ENCODE measurements at regions not wholly inside any gene's neighbourhood (a gene's known extent, or its start where the extent isn't known, plus 50 kb on each side); places are given as distances from the start of the nearest gene placed in this dataset.

DNA sequence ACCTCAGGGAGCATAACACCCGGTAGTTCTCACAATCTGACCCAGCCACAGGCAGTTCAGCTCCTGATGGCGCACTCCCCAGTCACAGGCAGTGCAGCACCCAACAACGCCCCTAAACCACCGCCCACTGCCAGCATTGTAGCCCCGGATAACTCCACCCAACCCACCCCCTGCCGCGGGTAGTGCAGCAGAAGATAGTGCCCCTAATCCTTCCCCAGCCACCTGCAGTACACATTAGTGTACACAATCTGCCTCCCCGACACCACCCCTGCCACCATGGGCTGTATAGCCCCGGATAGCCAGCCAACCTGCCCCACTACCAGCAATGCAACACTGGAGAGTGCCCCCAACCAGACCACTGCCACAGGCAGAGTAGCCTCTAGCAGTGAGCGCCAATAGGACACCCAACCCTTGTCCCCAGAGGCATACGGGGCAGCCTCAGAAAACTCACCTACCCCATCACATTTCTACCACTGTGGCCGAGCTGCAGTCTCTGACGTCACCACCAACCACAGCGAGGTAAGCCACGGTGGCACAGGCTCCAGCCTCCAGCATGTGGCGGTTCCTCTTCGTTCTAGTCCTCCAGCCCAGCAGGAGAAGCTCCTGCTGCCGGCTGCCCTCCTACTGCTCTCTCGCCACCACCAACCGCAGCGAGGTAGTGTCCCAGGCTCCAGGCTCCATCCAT is 877.3 kb downstream of the KCNJ18 start:
- Mint-ChIP-seq H3K27me3 (ENCODE audit: low read depth) (no peaks in the 10 kb centered on the region), H3K4me1 (no peaks in the 10 kb centered on the region), H3K9me3 (peaks cover 10% of the 10 kb centered on the region), H3K36me3 (ENCODE audit: low read depth) (peaks cover 5% of the 10 kb centered on the region), H3K4me3 (no peak overlapping the region), H3K27ac (ENCODE audit: unreplicated experiment) (no peak overlapping the region)
- no peak for DNase-seq (ENCODE audit: low read depth, low spot score)
- TF ChIP-seq, protein P1, sequence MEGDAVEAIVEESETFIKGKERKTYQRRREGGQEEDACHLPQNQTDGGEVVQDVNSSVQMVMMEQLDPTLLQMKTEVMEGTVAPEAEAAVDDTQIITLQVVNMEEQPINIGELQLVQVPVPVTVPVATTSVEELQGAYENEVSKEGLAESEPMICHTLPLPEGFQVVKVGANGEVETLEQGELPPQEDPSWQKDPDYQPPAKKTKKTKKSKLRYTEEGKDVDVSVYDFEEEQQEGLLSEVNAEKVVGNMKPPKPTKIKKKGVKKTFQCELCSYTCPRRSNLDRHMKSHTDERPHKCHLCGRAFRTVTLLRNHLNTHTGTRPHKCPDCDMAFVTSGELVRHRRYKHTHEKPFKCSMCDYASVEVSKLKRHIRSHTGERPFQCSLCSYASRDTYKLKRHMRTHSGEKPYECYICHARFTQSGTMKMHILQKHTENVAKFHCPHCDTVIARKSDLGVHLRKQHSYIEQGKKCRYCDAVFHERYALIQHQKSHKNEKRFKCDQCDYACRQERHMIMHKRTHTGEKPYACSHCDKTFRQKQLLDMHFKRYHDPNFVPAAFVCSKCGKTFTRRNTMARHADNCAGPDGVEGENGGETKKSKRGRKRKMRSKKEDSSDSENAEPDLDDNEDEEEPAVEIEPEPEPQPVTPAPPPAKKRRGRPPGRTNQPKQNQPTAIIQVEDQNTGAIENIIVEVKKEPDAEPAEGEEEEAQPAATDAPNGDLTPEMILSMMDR (conservative IDR thresholded peaks at IDR 0.05): no peak

DNA sequence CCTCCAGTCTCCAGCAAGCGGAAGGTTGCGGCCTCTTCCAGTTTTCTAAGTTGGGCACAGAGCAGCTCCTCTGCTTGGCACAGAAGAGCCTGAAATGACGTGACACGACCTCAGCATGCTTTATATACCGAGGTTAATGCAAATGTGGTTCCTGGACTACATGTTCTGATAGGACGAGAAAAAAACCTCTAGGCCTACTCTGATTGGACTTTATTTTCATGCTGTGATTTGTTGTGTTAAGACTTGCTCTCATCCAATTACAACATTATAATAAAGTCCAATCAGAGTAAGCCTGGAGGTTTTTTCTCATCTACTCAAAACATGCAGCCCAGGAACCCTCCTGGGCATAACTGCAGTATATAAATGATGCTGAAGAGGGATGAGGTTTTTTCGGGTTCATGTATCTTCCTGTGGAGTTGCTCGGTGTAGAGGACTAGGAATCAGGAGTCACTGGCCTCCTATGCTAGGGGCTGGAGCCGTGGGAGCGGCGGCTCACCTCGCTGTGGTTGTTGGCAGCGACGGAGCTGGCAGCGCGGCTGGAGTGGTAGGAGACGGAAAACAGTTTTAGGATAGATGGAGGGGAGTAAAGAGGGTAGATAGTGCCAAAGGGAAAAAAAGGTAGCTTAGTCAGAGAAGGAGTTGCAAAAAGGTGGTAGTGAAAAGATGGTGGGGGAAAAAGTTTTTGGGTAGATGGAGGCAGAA is 878.0 kb downstream of the KCNJ18 start:
- Mint-ChIP-seq H3K9me3 (peaks cover 10% of the 10 kb centered on the region), H3K4me3 (no peak overlapping the region), H3K27ac (ENCODE audit: unreplicated experiment) (no peak overlapping the region), H3K36me3 (ENCODE audit: low read depth) (peaks cover 5% of the 10 kb centered on the region), H3K4me1 (no peaks in the 10 kb centered on the region), H3K27me3 (ENCODE audit: low read depth) (no peaks in the 10 kb centered on the region)
- DNase-seq (ENCODE audit: low read depth, low spot score): no peak
- TF ChIP-seq, protein P1 (conservative IDR thresholded peaks at IDR 0.05): no peak

DNA sequence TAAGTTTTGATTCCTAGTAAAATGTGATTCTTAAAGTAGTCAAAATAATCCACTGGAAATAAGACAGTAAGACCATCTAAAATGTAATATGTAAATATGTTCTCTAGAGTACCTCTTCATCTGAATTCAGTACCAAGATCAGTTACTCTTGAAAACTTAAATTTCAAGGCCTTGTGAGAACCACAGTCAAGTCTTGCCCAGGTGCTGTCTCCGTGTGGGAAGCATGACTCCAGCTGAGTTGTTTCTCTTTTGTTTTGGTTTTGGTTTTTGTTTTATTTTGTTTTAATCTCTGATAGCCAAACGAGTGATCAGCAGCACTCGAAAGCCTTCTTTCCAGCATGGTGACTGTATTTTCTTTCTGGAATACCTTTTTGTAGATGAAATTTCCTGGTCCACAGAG is 907.0 kb downstream of the KCNJ18 start:
- no peak overlapping the region for H3K4me3 Mint-ChIP-seq
- H3K36me3 Mint-ChIP-seq (ENCODE audit: low read depth): peaks cover 4% of the 10 kb centered on the region
- no peaks in the 10 kb centered on the region for H3K27me3 Mint-ChIP-seq (ENCODE audit: low read depth)
- no peak for DNase-seq (ENCODE audit: low read depth, low spot score)
- peaks cover 10% of the 10 kb centered on the region for H3K9me3 Mint-ChIP-seq
- no peaks in the 10 kb centered on the region for H3K4me1 Mint-ChIP-seq
- TF ChIP-seq, protein P1 (conservative IDR thresholded peaks at IDR 0.05): no peak
- H3K27ac Mint-ChIP-seq (ENCODE audit: unreplicated experiment): no peak overlapping the region

DNA sequence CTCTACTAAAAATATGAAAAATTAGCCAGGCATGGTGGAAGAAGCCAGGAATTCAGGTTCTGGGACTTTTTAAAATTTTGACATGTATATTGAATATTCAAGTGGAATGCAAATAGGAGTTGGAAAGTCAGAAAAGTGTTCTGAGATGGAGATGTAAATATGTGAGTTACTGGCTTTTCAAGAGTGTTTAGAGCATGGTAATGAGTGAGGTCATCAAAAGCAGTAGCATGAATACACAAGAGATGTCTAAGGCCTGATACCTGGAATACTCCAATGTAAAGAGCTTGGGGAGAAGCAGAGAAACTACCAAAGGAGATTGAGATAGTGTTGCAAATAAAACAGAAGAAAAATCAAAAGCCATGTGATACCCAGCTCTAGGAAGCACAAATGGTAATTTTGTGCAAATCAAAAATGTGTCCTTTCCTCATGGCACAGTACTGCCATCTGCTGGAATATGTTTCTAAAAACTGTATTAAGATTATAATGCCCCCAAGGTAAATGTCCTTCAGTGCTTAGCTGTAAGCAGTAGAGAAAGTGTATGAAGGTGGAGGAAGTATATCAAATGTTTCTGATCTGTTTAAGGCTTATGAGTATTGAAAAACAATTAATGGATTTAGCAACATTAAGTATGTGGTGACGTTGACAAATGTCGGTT is 908.4 kb downstream of the KCNJ18 start:
- DNase-seq (ENCODE audit: low read depth, low spot score): no peak
- Mint-ChIP-seq H3K36me3 (ENCODE audit: low read depth) (peaks cover 4% of the 10 kb centered on the region), H3K27me3 (ENCODE audit: low read depth) (no peaks in the 10 kb centered on the region), H3K27ac (ENCODE audit: unreplicated experiment) (no peak overlapping the region), H3K4me1 (no peaks in the 10 kb centered on the region), H3K4me3 (no peak overlapping the region), H3K9me3 (peaks cover 14% of the 10 kb centered on the region)
- TF ChIP-seq, protein P1 (conservative IDR thresholded peaks at IDR 0.05): peak; percentile 27

All from neural crest cell (in vitro differentiated cells).